GM19035 (cell line): ENCODE measurements at regions not wholly inside any gene's neighbourhood (a gene's known extent, or its start where the extent isn't known, plus 50 kb on each side); places are given as distances from the start of the nearest gene placed in this dataset.

Experiments used
- ATAC-seq: cut with Tn5 transposase; IDR thresholded peaks from one replicate; pipeline ENCODE4 v1.9.1; 2021; ENCODE audit not compliant: unreplicated experiment

GRCh38 chr12:126773491-126773890 is 1493.5 kb upstream of the TMEM132C start:
- ATAC-seq, result no peak

- no peak for ATAC-seq
These were observed 1490.8 kb upstream of the TMEM132C start for GRCh38 chr12:126776026-126776655.

- no peak for ATAC-seq
These were observed 1486.6 kb upstream of the TMEM132C start for GRCh38 chr12:126780343-126780742.

- ATAC-seq, result no peak
These were observed 1485.4 kb upstream of the TMEM132C start for GRCh38 chr12:126781593-126781992.

GRCh38 chr12:126782083-126782482 is 1484.9 kb upstream of the TMEM132C start:
- ATAC-seq, result no peak

GRCh38 chr12:126784328-126784921 is 1482.5 kb upstream of the TMEM132C start:
- no peak for ATAC-seq

- ATAC-seq, result no peak
These were observed 1477.0 kb upstream of the TMEM132C start for GRCh38 chr12:126789963-126790362.

GRCh38 chr12:126791122-126791521 is 1475.8 kb upstream of the TMEM132C start:
- ATAC-seq, result no peak

GRCh38 chr12:126792411-126792810 is 1474.6 kb upstream of the TMEM132C start:
- ATAC-seq, result no peak

GRCh38 chr12:126797525-126797924 is 1469.4 kb upstream of the TMEM132C start:
- ATAC-seq, result no peak

GRCh38 chr12:126798449-126798848 is 1468.5 kb upstream of the TMEM132C start:
- ATAC-seq, result no peak

- no peak for ATAC-seq
These were observed 1459.6 kb upstream of the TMEM132C start for GRCh38 chr12:126807312-126807865.

GRCh38 chr12:126811391-126811790 is 1455.6 kb upstream of the TMEM132C start:
- no peak for ATAC-seq

GRCh38 chr12:126819554-126819953 is 1447.4 kb upstream of the TMEM132C start:
- ATAC-seq, result no peak

- no peak for ATAC-seq
These were observed 1435.9 kb upstream of the TMEM132C start for GRCh38 chr12:126830778-126831680.

- ATAC-seq, result no peak
These were observed 1429.3 kb upstream of the TMEM132C start for GRCh38 chr12:126837697-126838096.

- no peak for ATAC-seq
These were observed 1422.9 kb upstream of the TMEM132C start for GRCh38 chr12:126843915-126844669.

- ATAC-seq, result no peak
These were observed 1419.9 kb upstream of the TMEM132C start for GRCh38 chr12:126847005-126847629.

GRCh38 chr12:126855768-126856167 is 1411.2 kb upstream of the TMEM132C start:
- no peak for ATAC-seq

GRCh38 chr12:126856958-126857357 is 1410.0 kb upstream of the TMEM132C start:
- no peak for ATAC-seq
